ENCODE measurements at regions not wholly inside any gene's neighbourhood (a gene's known extent, or its start where the extent isn't known, plus 50 kb on each side); places are given as distances from the start of the nearest gene placed in this dataset.

DNA sequence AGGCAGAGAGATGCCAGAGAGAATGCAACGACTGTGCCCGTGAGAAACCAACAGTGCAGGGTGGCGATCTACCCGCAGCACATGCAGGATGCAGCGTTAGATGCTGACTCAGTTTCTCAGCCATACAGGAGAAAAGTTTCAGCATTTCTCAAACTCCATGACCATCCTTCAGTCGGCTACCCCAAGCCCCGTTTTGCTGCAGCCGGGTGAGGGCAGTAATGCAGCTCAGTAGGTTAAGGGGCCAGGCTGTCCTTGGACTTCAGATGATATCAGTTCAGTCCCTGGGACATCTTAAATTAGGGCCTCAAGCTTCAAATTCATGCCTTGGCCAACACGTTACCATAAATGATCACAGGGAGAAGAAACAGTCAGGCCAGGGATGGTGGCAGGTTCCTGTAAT, 125.5 kb downstream of the PALM2AKAP2 start:
- no peak for TF ChIP-seq ZFP3 (CRISPR knock-in tag; IDR thresholded peaks at IDR 0.05)
- no peak for ATAC-seq

- TF ChIP-seq BACH2 (CRISPR knock-in tag; IDR thresholded peaks at IDR 0.05; ENCODE audit: borderline replicate concordance) (no peak), ZFP30 (CRISPR knock-in tag; IDR thresholded peaks at IDR 0.05) (no peak), PPARA (CRISPR knock-in tag; IDR thresholded peaks at IDR 0.05; ENCODE audit: borderline replicate concordance) (no peak), TOX (CRISPR knock-in tag; IDR thresholded peaks at IDR 0.05; ENCODE audit: borderline replicate concordance) (no peak), ZC3H10 (CRISPR knock-in tag; IDR thresholded peaks at IDR 0.05) (no peak), ZNF8 (CRISPR knock-in tag; IDR thresholded peaks at IDR 0.05) (no peak), SNAI2 (CRISPR knock-in tag; IDR thresholded peaks at IDR 0.05) (no peak), CSDC2 (CRISPR knock-in tag; IDR thresholded peaks at IDR 0.05) (no peak), PATZ1 (CRISPR knock-in tag; IDR thresholded peaks at IDR 0.05; ENCODE audit: borderline replicate concordance) (no peak), RARB (CRISPR knock-in tag; IDR thresholded peaks at IDR 0.05) (no peak), OSR1 (CRISPR knock-in tag; IDR thresholded peaks at IDR 0.05) (no peak), POU6F1 (CRISPR knock-in tag; IDR thresholded peaks at IDR 0.05; ENCODE audit: borderline replicate concordance, low read depth) (no peak), ARNTL (CRISPR knock-in tag; IDR thresholded peaks at IDR 0.05; ENCODE audit: borderline replicate concordance, low read depth) (no peak), GLIS3 (CRISPR knock-in tag; IDR thresholded peaks at IDR 0.05) (no peak), ESRRG (CRISPR knock-in tag; IDR thresholded peaks at IDR 0.05) (no peak), ZFP3 (CRISPR knock-in tag; IDR thresholded peaks at IDR 0.05) (no peak), ZNF70 (CRISPR knock-in tag; IDR thresholded peaks at IDR 0.05) (no peak)
- TF ChIP-seq, protein P1, sequence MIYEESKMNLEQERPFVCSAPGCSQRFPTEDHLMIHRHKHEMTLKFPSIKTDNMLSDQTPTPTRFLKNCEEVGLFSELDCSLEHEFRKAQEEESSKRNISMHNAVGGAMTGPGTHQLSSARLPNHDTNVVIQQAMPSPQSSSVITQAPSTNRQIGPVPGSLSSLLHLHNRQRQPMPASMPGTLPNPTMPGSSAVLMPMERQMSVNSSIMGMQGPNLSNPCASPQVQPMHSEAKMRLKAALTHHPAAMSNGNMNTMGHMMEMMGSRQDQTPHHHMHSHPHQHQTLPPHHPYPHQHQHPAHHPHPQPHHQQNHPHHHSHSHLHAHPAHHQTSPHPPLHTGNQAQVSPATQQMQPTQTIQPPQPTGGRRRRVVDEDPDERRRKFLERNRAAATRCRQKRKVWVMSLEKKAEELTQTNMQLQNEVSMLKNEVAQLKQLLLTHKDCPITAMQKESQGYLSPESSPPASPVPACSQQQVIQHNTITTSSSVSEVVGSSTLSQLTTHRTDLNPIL (CRISPR knock-in tag; IDR thresholded peaks at IDR 0.05; ENCODE audit: low read depth), result no peak
- peak; percentile 46 for ATAC-seq
Measured at GRCh38 chr9:109906766-109907382, 126.9 kb downstream of the PALM2AKAP2 start.

GRCh38 chr9:109907400-109907799, 127.4 kb downstream of the PALM2AKAP2 start:
- ATAC-seq, result no peak
- no peak for TF ChIP-seq TCF4 (CRISPR knock-in tag; IDR thresholded peaks at IDR 0.05; ENCODE audit: borderline replicate concordance)
- TF ChIP-seq, protein P2, sequence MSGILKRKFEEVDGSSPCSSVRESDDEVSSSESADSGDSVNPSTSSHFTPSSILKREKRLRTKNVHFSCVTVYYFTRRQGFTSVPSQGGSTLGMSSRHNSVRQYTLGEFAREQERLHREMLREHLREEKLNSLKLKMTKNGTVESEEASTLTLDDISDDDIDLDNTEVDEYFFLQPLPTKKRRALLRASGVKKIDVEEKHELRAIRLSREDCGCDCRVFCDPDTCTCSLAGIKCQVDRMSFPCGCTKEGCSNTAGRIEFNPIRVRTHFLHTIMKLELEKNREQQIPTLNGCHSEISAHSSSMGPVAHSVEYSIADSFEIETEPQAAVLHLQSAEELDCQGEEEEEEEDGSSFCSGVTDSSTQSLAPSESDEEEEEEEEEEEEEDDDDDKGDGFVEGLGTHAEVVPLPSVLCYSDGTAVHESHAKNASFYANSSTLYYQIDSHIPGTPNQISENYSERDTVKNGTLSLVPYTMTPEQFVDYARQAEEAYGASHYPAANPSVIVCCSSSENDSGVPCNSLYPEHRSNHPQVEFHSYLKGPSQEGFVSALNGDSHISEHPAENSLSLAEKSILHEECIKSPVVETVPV (CRISPR knock-in tag; IDR thresholded peaks at IDR 0.05), result no peak
- TF ChIP-seq CSDC2 (CRISPR knock-in tag; IDR thresholded peaks at IDR 0.05), result no peak
- TF ChIP-seq ARNTL (CRISPR knock-in tag; IDR thresholded peaks at IDR 0.05; ENCODE audit: borderline replicate concordance, low read depth), result no peak
- TF ChIP-seq ZNF8 (CRISPR knock-in tag; IDR thresholded peaks at IDR 0.05), result no peak
- TF ChIP-seq ZC3H10 (CRISPR knock-in tag; IDR thresholded peaks at IDR 0.05), result no peak
- TF ChIP-seq GLIS3 (CRISPR knock-in tag; IDR thresholded peaks at IDR 0.05), result no peak
- TF ChIP-seq PPARA (CRISPR knock-in tag; IDR thresholded peaks at IDR 0.05; ENCODE audit: borderline replicate concordance), result no peak
- no peak for TF ChIP-seq ZFP30 (CRISPR knock-in tag; IDR thresholded peaks at IDR 0.05)
- no peak for TF ChIP-seq BACH2 (CRISPR knock-in tag; IDR thresholded peaks at IDR 0.05; ENCODE audit: borderline replicate concordance)
- no peak for TF ChIP-seq ZFP3 (CRISPR knock-in tag; IDR thresholded peaks at IDR 0.05)
- no peak for TF ChIP-seq OSR1 (CRISPR knock-in tag; IDR thresholded peaks at IDR 0.05)

DNA sequence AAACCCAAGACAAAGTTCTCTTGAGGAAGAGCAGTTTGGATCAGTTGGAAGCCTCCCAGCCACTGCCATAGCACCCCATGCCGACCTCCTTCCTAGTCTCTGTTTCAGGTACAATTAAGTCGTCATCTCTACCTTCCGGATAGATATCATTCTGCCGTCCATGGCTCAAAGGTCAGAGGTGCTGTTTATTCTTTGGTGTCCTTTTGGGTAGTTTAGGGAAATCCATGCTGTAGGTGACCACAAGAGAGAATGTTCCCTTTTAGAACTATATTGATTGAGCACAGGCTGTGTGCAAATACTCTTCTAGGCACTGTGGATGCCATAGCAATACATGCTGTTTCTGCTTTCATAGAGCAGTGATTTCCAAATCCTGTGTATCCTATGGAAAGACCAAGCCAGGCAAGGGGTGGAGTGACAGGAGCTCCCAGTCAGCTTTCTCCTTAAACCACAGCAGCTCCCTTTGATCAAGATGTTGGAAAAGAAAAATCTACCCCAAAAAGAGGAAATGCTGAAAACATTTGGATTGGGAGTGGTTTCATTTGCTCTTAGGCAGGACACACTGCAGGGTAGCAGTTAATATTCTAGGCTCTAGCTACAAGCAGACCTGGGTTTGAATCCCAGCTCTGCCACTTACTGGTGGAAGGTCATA, 127.9 kb downstream of the PALM2AKAP2 start:
- ATAC-seq, result no peak
- TF ChIP-seq BACH2 (CRISPR knock-in tag; IDR thresholded peaks at IDR 0.05; ENCODE audit: borderline replicate concordance) (no peak), POU6F1 (CRISPR knock-in tag; IDR thresholded peaks at IDR 0.05; ENCODE audit: borderline replicate concordance, low read depth) (no peak), ZNF565 (CRISPR knock-in tag; conservative IDR thresholded peaks at IDR 0.05; ENCODE audit: low read depth) (no peak), RARB (CRISPR knock-in tag; IDR thresholded peaks at IDR 0.05) (no peak), GLIS3 (CRISPR knock-in tag; IDR thresholded peaks at IDR 0.05) (no peak), ZNF70 (CRISPR knock-in tag; IDR thresholded peaks at IDR 0.05) (no peak), ZNF8 (CRISPR knock-in tag; IDR thresholded peaks at IDR 0.05) (no peak)
- TF ChIP-seq, protein P3, sequence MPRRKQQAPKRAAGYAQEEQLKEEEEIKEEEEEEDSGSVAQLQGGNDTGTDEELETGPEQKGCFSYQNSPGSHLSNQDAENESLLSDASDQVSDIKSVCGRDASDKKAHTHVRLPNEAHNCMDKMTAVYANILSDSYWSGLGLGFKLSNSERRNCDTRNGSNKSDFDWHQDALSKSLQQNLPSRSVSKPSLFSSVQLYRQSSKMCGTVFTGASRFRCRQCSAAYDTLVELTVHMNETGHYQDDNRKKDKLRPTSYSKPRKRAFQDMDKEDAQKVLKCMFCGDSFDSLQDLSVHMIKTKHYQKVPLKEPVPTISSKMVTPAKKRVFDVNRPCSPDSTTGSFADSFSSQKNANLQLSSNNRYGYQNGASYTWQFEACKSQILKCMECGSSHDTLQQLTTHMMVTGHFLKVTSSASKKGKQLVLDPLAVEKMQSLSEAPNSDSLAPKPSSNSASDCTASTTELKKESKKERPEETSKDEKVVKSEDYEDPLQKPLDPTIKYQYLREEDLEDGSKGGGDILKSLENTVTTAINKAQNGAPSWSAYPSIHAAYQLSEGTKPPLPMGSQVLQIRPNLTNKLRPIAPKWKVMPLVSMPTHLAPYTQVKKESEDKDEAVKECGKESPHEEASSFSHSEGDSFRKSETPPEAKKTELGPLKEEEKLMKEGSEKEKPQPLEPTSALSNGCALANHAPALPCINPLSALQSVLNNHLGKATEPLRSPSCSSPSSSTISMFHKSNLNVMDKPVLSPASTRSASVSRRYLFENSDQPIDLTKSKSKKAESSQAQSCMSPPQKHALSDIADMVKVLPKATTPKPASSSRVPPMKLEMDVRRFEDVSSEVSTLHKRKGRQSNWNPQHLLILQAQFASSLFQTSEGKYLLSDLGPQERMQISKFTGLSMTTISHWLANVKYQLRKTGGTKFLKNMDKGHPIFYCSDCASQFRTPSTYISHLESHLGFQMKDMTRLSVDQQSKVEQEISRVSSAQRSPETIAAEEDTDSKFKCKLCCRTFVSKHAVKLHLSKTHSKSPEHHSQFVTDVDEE (CRISPR knock-in tag; IDR thresholded peaks at IDR 0.05), result no peak
- TF ChIP-seq, protein P1 (CRISPR knock-in tag; IDR thresholded peaks at IDR 0.05; ENCODE audit: low read depth), result no peak
